Tibial nerve (tissue), 4 donors: ENCODE measurements at regions not wholly inside any gene's neighbourhood (a gene's known extent, or its start where the extent isn't known, plus 50 kb on each side); places are given as distances from the start of the nearest gene placed in this dataset.

Experiments used
- DNase-seq, 2 donors: peaks; one replicate each; pipeline ENCODE4 v3.0.0-alpha.2; 2019; ENCODE audit warnings: low spot score in 2 of 2
- H3K27ac ChIP-seq, 4 donors: fragments of 200-600 bp; sonication (generic) in 3 of 4; one replicate each; pipeline ENCODE4 v1.5.1; 2017 to 2019; ENCODE audit warnings: mild to moderate bottlenecking in 1 of 4
- H3K27me3 ChIP-seq, 2 donors: fragments of 200-600 bp; sonication (generic) in 1 of 2; one replicate each; pipeline versions ENCODE4 v1.5.1 to v1.6.0; 2017 to 2019
- H3K36me3 ChIP-seq, 3 donors: fragments of 200-600 bp; sonication (generic); one replicate each; pipeline ENCODE4 v1.5.1; 2018 to 2019
- H3K4me1 ChIP-seq, 4 donors: fragments of 200-600 bp; sonication (generic) in 3 of 4; one replicate each; pipeline ENCODE4 v1.5.1; 2017 to 2019
- H3K4me3 ChIP-seq, 4 donors: fragments of 200-600 bp; sonication (generic) in 3 of 4; one replicate each; pipeline ENCODE4 v1.5.1; 2017 to 2019; ENCODE audit warnings: mild to moderate bottlenecking in 1 of 4, moderate library complexity in 1 of 4
- H3K9me3 ChIP-seq, 4 donors: fragments of 200-600 bp; sonication (generic) in 3 of 4; one replicate each; pipeline ENCODE4 v1.5.1; 2017 to 2019
- EP300 ChIP-seq, 2 donors: sonication (generic); formaldehyde crosslinking; IDR thresholded peaks; one replicate each; pipeline ENCODE4 v1.6.1; 2017; ENCODE audit warnings: antibody characterized with exemption in 2 of 2, mild to moderate bottlenecking in 1 of 2
- POLR2A ChIP-seq, 2 donors: fragments of 450-650 bp; IDR thresholded peaks; one replicate each; pipeline ENCODE4 v1.6.1; 2017; ENCODE audit warnings: antibody characterized with exemption in 2 of 2, mild to moderate bottlenecking in 2 of 2, moderate library complexity in 2 of 2
- WGBS, 2 donors: methylation state at CpG; one replicate each; pipeline ENCODE4 v1.1.5; 2018; 5-methylcytosine and 5-hydroxymethylcytosine counted together
- TF ChIP-seq, protein P1 (sequence below), 5 experiments: fragments of 200-600 bp in 3 of 5; fragments of 450-650 bp in 2 of 5; sonication (generic) in 3 of 5; IDR thresholded peaks; one replicate each; pipeline ENCODE4 v1.5.1; 2016 to 2019; ENCODE audit warnings: antibody characterized with exemption in 5 of 5, mild to moderate bottlenecking in 3 of 5, moderate library complexity in 2 of 5

DNA sequence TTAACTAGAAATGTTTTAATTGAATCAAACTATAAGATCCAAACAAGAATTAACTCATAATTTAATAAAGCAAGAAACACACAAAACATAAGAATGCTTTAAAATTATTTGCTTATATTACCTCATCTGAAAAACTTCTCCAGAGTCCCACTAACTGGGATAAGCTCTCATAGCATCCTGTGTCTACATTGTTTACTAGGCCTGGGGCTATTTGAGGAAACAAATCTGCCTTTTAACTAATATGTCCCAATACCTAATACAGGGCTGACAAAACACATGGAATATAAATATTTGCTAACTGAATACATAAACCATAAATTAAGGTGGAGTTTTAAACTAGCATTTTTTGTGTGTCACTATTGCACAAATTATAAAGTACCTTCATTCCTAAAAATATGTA, 1399.8 kb upstream of the SLC10A2 start:
- no peaks in the 10 kb centered on the region for H3K4me1 ChIP-seq
- no peak for DNase-seq
- TF ChIP-seq EP300 (IDR thresholded peaks at IDR 0.05) (no peak), POLR2A (IDR thresholded peaks at IDR 0.05) (no peak)
- TF ChIP-seq, protein P1, sequence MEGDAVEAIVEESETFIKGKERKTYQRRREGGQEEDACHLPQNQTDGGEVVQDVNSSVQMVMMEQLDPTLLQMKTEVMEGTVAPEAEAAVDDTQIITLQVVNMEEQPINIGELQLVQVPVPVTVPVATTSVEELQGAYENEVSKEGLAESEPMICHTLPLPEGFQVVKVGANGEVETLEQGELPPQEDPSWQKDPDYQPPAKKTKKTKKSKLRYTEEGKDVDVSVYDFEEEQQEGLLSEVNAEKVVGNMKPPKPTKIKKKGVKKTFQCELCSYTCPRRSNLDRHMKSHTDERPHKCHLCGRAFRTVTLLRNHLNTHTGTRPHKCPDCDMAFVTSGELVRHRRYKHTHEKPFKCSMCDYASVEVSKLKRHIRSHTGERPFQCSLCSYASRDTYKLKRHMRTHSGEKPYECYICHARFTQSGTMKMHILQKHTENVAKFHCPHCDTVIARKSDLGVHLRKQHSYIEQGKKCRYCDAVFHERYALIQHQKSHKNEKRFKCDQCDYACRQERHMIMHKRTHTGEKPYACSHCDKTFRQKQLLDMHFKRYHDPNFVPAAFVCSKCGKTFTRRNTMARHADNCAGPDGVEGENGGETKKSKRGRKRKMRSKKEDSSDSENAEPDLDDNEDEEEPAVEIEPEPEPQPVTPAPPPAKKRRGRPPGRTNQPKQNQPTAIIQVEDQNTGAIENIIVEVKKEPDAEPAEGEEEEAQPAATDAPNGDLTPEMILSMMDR (IDR thresholded peaks at IDR 0.05), result no peak
- H3K9me3 ChIP-seq, result no peaks in the 10 kb centered on the region
- no peak overlapping the region for H3K4me3 ChIP-seq
- H3K27ac ChIP-seq, result no peak overlapping the region
- no peaks in the 10 kb centered on the region for H3K36me3 ChIP-seq
- H3K27me3 ChIP-seq, result no peaks in the 10 kb centered on the region

DNA sequence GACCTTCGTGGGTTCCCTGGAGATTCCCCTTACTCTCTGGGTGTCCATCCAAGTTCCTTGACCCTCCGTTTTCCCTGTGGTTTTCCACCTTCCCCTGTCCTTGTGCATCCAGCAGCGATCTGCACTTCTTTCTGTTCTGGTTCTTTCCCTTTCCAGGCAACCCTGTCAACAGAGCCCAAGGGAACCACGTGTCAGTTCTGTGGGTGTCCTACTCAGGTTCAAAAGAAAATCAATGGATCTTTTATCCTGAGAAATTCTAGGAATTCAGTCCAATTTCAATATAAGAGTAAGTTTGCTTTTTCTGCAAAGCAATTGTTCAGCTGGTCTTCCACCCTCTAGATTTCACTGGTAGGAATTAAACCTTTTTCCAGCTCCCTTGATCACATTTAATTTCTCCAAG, 1394.8 kb upstream of the SLC10A2 start:
- no peak overlapping the region for H3K27ac ChIP-seq
- no peak for DNase-seq
- H3K9me3 ChIP-seq, result no peaks in the 10 kb centered on the region
- H3K4me1 ChIP-seq, result no peaks in the 10 kb centered on the region
- WGBS, 2 donors, result 64 to 65% methylated on average over 4 of the region's 4 CpGs
- H3K36me3 ChIP-seq, result no peaks in the 10 kb centered on the region
- no peaks in the 10 kb centered on the region for H3K27me3 ChIP-seq
- TF ChIP-seq, protein P1 (IDR thresholded peaks at IDR 0.05), result no peak
- no peak for TF ChIP-seq POLR2A (IDR thresholded peaks at IDR 0.05)
- no peak for TF ChIP-seq EP300 (IDR thresholded peaks at IDR 0.05)
- H3K4me3 ChIP-seq, result no peak overlapping the region

DNA sequence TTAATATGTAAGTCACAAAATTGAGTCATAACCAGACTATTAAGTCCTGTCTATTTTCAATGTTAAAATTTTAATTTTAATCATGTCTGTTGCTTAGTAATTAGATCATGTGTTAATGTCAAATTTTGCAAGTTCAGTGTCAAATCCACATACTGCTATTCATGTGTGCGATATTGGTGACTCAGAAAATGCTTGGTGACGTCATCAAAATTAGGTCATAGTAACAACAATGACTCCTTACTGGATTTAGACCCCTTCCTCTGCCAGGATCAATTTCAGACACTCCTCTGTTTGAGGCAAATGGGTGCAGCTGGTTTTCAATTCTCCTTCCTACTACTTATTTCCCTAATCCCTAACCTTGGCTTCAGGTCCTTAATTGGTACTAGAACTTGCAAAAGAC, 1394.3 kb upstream of the SLC10A2 start:
- Histone ChIP-seq H3K36me3 (no peaks in the 10 kb centered on the region), H3K9me3 (no peaks in the 10 kb centered on the region), H3K4me1 (no peaks in the 10 kb centered on the region), H3K27me3 (no peaks in the 10 kb centered on the region), H3K4me3 (no peak overlapping the region), H3K27ac (no peak overlapping the region)
- WGBS, 2 donors, result 60 to 64% methylated on average over 2 of the region's 2 CpGs
- no peak for DNase-seq
- no peak for TF ChIP-seq EP300 (IDR thresholded peaks at IDR 0.05)
- TF ChIP-seq, protein P1 (IDR thresholded peaks at IDR 0.05), result no peak
- no peak for TF ChIP-seq POLR2A (IDR thresholded peaks at IDR 0.05)

DNA sequence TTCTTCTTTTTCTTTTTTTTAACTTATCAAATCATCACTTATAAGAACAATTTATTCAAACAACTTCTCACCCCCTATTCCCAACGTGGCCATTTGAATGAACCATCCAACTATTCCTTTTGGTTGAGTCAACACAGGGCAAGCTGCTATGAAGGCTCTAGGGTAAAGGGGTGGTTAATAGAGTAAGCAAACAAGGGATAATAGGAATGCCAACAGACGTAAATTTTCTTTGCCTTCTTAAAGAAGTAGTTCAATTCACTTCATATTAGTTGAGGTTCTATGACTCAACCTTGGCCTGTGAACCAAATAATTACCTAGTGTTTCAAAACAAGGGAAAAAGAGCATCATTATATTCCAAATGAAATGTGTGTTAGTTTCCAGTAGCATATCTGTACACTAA, 1383.8 kb upstream of the SLC10A2 start:
- DNase-seq, result no peak
- Histone ChIP-seq H3K4me3 (no peak overlapping the region), H3K27me3 (no peaks in the 10 kb centered on the region), H3K36me3 (no peaks in the 10 kb centered on the region), H3K27ac (no peak overlapping the region), H3K4me1 (no peaks in the 10 kb centered on the region), H3K9me3 (peaks cover 0 to 16% (median 2%) of the 10 kb centered on the region in 4 donors)
- TF ChIP-seq POLR2A (IDR thresholded peaks at IDR 0.05) (no peak), EP300 (IDR thresholded peaks at IDR 0.05) (no peak)
- TF ChIP-seq, protein P1 (IDR thresholded peaks at IDR 0.05), result no peak
- 38 to 50% methylated on average over 2 of the region's 2 CpGs for WGBS, 2 donors

DNA sequence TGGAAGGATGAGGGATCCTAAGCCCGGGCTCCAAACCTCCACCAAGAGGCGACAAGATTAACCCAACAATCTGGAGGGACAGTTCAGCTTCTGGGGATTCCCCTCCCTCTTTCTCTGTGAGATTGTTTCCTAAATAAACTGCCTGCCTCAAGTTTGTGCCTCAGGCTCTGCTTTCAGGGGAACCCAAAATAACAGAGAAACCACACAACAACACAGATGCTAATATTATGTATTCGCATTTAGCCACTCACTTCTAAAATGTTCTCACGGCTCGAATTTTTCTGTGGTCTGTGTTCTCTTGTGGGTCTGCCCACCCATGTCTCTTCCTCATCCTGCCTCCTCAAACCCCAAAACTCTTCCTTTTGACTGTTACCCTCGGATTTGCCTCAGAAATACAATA, 1381.1 kb upstream of the SLC10A2 start:
- no peak for DNase-seq
- WGBS, 2 donors, result 74 to 80% methylated on average over 6 of the region's 6 CpGs

More for the DNA sequence above, 1381.1 kb upstream of the SLC10A2 start:
- H3K9me3 ChIP-seq, result peaks cover 0 to 10% (median 2%) of the 10 kb centered on the region in 4 donors
- no peaks in the 10 kb centered on the region for H3K27me3 ChIP-seq
- TF ChIP-seq EP300 (IDR thresholded peaks at IDR 0.05) (no peak), POLR2A (IDR thresholded peaks at IDR 0.05) (no peak)
- TF ChIP-seq, protein P1 (IDR thresholded peaks at IDR 0.05), result no peak
- no peak overlapping the region for H3K4me3 ChIP-seq
- no peak overlapping the region for H3K27ac ChIP-seq
- no peaks in the 10 kb centered on the region for H3K36me3 ChIP-seq
- no peaks in the 10 kb centered on the region for H3K4me1 ChIP-seq
